OCI-LY7 (cell line): ENCODE measurements at regions not wholly inside any gene's neighbourhood (a gene's known extent, or its start where the extent isn't known, plus 50 kb on each side); places are given as distances from the start of the nearest gene placed in this dataset.

Experiments used
- BruUV-seq: library from RNA; stranded (reverse); fragments of 400-500 nt; replicated peaks from 2 replicates; lab custom pipeline; 2021; lab: Mats Ljungman, UMichigan
- CTCF ChIA-PET: fragments of 300-600 bp; sonication (Branson Sonifier 250); formaldehyde crosslinking; loops from one replicate; lab custom pipeline; 2022; ENCODE audit warnings: antibody characterized with exemption; ENCODE audit not compliant: unreplicated experiment; lab: Charles Lee
- POLR2A ChIA-PET: fragments of 300-600 bp; sonication (Branson Sonifier 250); formaldehyde crosslinking; loops from one replicate; lab custom pipeline; 2022; ENCODE audit warnings: antibody characterized with exemption; lab: Charles Lee
- DNase-seq: peaks from one replicate; pipeline ENCODE4 v3.0.0-alpha.2; 2015; ENCODE audit warnings: low spot score
- H2AFZ ChIP-seq: fragments of 200-600 bp; sonication (generic), shearing (Covaris generic); 2 replicates; pipeline ENCODE4 v1.6.1; 2014; ENCODE audit warnings: mild to moderate bottlenecking, antibody characterized with exemption, low read length, moderate library complexity
- H3K27ac ChIP-seq: fragments of 200-600 bp; sonication (generic); 2 replicates; pipeline ENCODE4 v1.5.1; 2014; ENCODE audit warnings: mixed run types, low read depth, mild to moderate bottlenecking, moderate library complexity, low read length, inconsistent platforms; ENCODE audit not compliant: poor library complexity, severe bottlenecking
- H3K36me3 ChIP-seq: fragments of 200-600 bp; sonication (generic); 2 replicates; pipeline ENCODE4 v1.6.1; 2014; ENCODE audit warnings: mild to moderate bottlenecking, antibody characterized with exemption, low read length, moderate library complexity, mixed read lengths; ENCODE audit not compliant: insufficient read depth
- H3K4me1 ChIP-seq: fragments of 200-600 bp; sonication (generic); 2 replicates; pipeline ENCODE4 v1.5.1; 2014; ENCODE audit warnings: mild to moderate bottlenecking, low read length; ENCODE audit not compliant: insufficient read depth, poor library complexity, severe bottlenecking
- H3K4me2 ChIP-seq: fragments of 200-600 bp; sonication (generic); 2 replicates; pipeline ENCODE4 v1.6.1; 2014; ENCODE audit warnings: mild to moderate bottlenecking, low read length
- H3K4me3 ChIP-seq: fragments of 200-600 bp; sonication (generic); 2 replicates; pipeline ENCODE4 v1.5.1; 2014; ENCODE audit warnings: mild to moderate bottlenecking, low read depth, low read length; ENCODE audit not compliant: poor library complexity, severe bottlenecking
- H3K79me2 ChIP-seq: fragments of 200-600 bp; sonication (generic); 2 replicates; pipeline ENCODE4 v1.6.1; 2016; ENCODE audit warnings: low read depth, mild to moderate bottlenecking, low read length, moderate library complexity, mixed read lengths; ENCODE audit not compliant: insufficient read depth
- H3K9me2 ChIP-seq: fragments of 200-600 bp; sonication (generic); 2 replicates; pipeline ENCODE4 v1.6.1; 2016; ENCODE audit warnings: mild to moderate bottlenecking, low read length, mixed read lengths; ENCODE audit not compliant: insufficient read depth
- H3K9me3 ChIP-seq: fragments of 200-600 bp; sonication (generic); 2 replicates; pipeline ENCODE4 v1.6.1; 2014; ENCODE audit warnings: mild to moderate bottlenecking, mixed run types, low read length, mixed read lengths
- H4K20me1 ChIP-seq: fragments of 200-600 bp; sonication (generic); 2 replicates; pipeline ENCODE4 v1.6.1; 2014; ENCODE audit warnings: mild to moderate bottlenecking, antibody characterized with exemption, low read length, moderate library complexity, mixed read lengths; ENCODE audit not compliant: insufficient read depth
- EZH2phosphoT487 ChIP-seq: fragments of 200-600 bp; sonication (generic); IDR thresholded peaks from 2 replicates; pipeline ENCODE4 v1.6.1; 2018; ENCODE audit warnings: low read depth, borderline replicate concordance, mild to moderate bottlenecking, mixed run types, antibody characterized with exemption, low read length, moderate library complexity, mixed read lengths
- intact Hi-C: fragments of 100-400 bp; cut with micrococcal nuclease; formaldehyde crosslinking; loops from one replicate; pipeline ENCODE4 v1.10.0; 2022; ENCODE audit not compliant: unreplicated experiment
- TF ChIP-seq, protein P1 (sequence below): fragments of 200-600 bp; sonication (generic); conservative IDR thresholded peaks from 2 replicates; pipeline ENCODE4 v1.5.1; 2014; ENCODE audit warnings: mild to moderate bottlenecking, antibody characterized with exemption, low read length, moderate library complexity, mixed read lengths

- Histone ChIP-seq H3K4me2 (no peak overlapping the region), H3K4me3 (no peak overlapping the region), H3K27ac (no peak overlapping the region), H4K20me1 (no peaks in the 10 kb centered on the region), H3K4me1 (no peaks in the 10 kb centered on the region), H3K36me3 (no peaks in the 10 kb centered on the region), H2AFZ (no peak overlapping the region), H3K9me3 (no peaks in the 10 kb centered on the region), H3K79me2 (no peaks in the 10 kb centered on the region), H3K9me2 (no peaks in the 10 kb centered on the region)
- ChIA-PET CTCF (no interaction called here), POLR2A (no interaction called here)
- intact Hi-C loops: no loop called here
- TF ChIP-seq EZH2phosphoT487: no peak
- TF ChIP-seq, protein P1, sequence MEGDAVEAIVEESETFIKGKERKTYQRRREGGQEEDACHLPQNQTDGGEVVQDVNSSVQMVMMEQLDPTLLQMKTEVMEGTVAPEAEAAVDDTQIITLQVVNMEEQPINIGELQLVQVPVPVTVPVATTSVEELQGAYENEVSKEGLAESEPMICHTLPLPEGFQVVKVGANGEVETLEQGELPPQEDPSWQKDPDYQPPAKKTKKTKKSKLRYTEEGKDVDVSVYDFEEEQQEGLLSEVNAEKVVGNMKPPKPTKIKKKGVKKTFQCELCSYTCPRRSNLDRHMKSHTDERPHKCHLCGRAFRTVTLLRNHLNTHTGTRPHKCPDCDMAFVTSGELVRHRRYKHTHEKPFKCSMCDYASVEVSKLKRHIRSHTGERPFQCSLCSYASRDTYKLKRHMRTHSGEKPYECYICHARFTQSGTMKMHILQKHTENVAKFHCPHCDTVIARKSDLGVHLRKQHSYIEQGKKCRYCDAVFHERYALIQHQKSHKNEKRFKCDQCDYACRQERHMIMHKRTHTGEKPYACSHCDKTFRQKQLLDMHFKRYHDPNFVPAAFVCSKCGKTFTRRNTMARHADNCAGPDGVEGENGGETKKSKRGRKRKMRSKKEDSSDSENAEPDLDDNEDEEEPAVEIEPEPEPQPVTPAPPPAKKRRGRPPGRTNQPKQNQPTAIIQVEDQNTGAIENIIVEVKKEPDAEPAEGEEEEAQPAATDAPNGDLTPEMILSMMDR: no peak
- no TSS peak for BruUV-seq
- no peak for DNase-seq
Observed at GRCh38 chr5:71809446-71809845, 90.4 kb downstream of the CARTPT start.

DNA sequence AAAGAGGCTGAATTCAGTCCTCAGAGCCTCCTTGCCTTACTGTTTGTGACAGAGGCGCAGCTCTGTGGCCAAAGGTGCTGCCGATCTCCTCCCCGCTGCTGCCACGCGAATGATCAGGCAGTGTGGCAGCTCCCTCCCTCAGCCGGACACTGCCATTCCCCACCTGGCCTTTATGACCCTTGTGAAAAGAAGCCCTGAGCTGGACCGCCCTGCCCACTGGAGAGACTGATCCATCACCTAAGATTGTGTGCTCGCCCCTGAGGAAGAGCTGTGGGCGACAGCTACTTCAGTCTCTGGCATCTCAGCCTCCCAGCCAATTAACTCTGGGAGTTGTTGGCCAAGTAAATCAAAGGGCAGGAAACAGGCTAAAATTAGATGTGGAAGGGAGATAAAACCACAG lies 90.9 kb downstream of the CARTPT start:
- DNase-seq: no peak
- Histone ChIP-seq H4K20me1 (no peaks in the 10 kb centered on the region), H3K4me1 (no peaks in the 10 kb centered on the region), H3K79me2 (no peaks in the 10 kb centered on the region), H3K4me2 (no peak overlapping the region), H3K9me2 (no peaks in the 10 kb centered on the region), H3K9me3 (no peaks in the 10 kb centered on the region), H3K27ac (no peak overlapping the region), H3K36me3 (no peaks in the 10 kb centered on the region), H2AFZ (no peak overlapping the region), H3K4me3 (no peak overlapping the region)
- CTCF ChIA-PET: no interaction called here
- intact Hi-C loops: no loop called here
- no TSS peak for BruUV-seq
- POLR2A ChIA-PET: interaction anchor here (0.6 kb wide), 1 partner anchor 217 kb away, joined by 3 read pairs; no protein-coding TSS in a partner anchor
- TF ChIP-seq, protein P1: no peak
- no peak for TF ChIP-seq EZH2phosphoT487

DNA sequence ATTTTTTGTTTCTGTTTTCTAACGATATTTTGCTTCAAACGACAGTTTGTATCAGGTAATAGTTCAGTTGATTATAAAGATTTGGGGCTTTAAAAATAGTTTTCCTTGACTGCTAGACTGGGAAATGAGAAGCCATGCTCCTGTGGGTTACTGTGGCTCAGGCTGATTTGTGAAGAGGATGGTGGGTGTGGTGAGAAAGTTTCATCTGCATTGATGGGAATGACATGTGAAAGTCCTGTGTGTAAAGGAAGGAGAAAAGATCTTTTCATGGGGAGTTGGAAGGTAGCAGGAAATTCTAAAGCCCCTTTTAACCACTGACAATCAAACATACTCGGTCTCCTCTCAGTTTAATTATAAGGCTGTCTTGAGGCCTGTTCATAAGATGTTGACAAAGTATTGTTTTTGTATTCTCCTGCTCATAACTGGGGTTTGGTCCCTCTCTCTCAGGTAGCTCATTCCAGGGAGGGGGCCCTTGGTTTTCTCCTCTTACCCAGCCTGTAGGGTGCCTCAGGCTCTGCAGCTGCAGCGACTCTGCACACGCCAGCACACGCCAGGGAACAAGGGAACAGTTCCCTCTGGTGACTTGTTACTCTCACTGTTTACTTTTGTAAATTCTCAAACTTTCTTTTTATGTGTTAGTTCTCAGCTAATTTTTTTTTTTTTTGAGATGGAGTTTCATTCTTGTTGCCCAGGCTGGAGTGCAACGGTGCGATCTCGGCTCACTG lies 91.6 kb downstream of the CARTPT start:
- ChIA-PET POLR2A (interaction anchor here (0.6 to 0.8 kb wide), 3 partner anchors 8 to 218 kb away, joined by 3 to 5 read pairs (median 3); no protein-coding TSS in a partner anchor), CTCF (no interaction called here)
- intact Hi-C loops: no loop called here
- Histone ChIP-seq H4K20me1 (no peaks in the 10 kb centered on the region), H3K4me2 (no peak overlapping the region), H3K9me3 (no peaks in the 10 kb centered on the region), H3K9me2 (no peaks in the 10 kb centered on the region), H2AFZ (no peak overlapping the region), H3K36me3 (no peaks in the 10 kb centered on the region), H3K27ac (no peak overlapping the region), H3K4me1 (no peaks in the 10 kb centered on the region), H3K79me2 (no peaks in the 10 kb centered on the region), H3K4me3 (no peak overlapping the region)
- DNase-seq: no peak
- BruUV-seq: no TSS peak
- no peak for TF ChIP-seq EZH2phosphoT487
- TF ChIP-seq, protein P1: no peak
